B cell (primary cell): ENCODE measurements at regions not wholly inside any gene's neighbourhood (a gene's known extent, or its start where the extent isn't known, plus 50 kb on each side); places are given as distances from the start of the nearest gene placed in this dataset.

Experiments used
- ATAC-seq: fragments of 200-7000 bp; cut with Tn5 transposase; one replicate; pipeline ENCODE4 v1.10.0; 2021; ENCODE audit warnings: low read depth, mild to moderate bottlenecking, moderate number of reproducible peaks, moderate library complexity
- CTCF ChIA-PET: fragments of 350-600 bp; sonication (Branson Sonifier 250); formaldehyde crosslinking; loops from one replicate; lab custom pipeline; 2021; ENCODE audit warnings: antibody characterized with exemption, inconsistent platforms; lab: Charles Lee
- POLR2A ChIA-PET: fragments of 350-600 bp; sonication (Branson Sonifier 250); formaldehyde crosslinking; loops from one replicate; lab custom pipeline; 2021; ENCODE audit warnings: antibody characterized with exemption; lab: Charles Lee
- DNase-seq: peaks from one replicate; pipeline ENCODE4 v3.0.0; 2013
- H2AFZ ChIP-seq: 2 replicates; pipeline ENCODE4 v1.6.1; 2012; ENCODE audit warnings: mild to moderate bottlenecking, low read depth, low read length; ENCODE audit not compliant: insufficient read depth, poor library complexity, severe bottlenecking
- H3K27ac ChIP-seq, 2 donors: 1 replicate in 1 of 2; 2 replicates in 1 of 2; pipeline ENCODE4 v1.5.1; 2012 to 2013; ENCODE audit warnings: low read length in 2 of 2, mild to moderate bottlenecking in 2 of 2, moderate library complexity in 1 of 2
- H3K27me3 ChIP-seq, 4 experiments: fragments of 200-600 bp in 1 of 4; sonication (generic) in 1 of 4; replicated peaks in 1 of 4; 1 replicate in 2 of 4; 2 replicates in 2 of 4; pipeline versions ENCODE4 v1.6.1 to v1.7.0; 2013 to 2016; ENCODE audit warnings: low read length in 3 of 4, mild to moderate bottlenecking in 2 of 4, mixed read lengths in 1 of 4, moderate library complexity in 1 of 4; ENCODE audit not compliant: insufficient read depth in 4 of 4, control insufficient read depth in 3 of 4; ENCODE audit errors: control extremely low read depth in 1 of 4
- H3K36me3 ChIP-seq, 2 experiments: replicated peaks in 1 of 2; 1 replicate in 1 of 2; 2 replicates in 1 of 2; pipeline versions ENCODE4 v1.6.1 to v1.7.1; 2013; ENCODE audit warnings: low read length in 1 of 2; ENCODE audit not compliant: insufficient read depth in 2 of 2, control insufficient read depth in 1 of 2; ENCODE audit errors: control extremely low read depth in 1 of 2, extremely low read depth in 1 of 2
- H3K4me1 ChIP-seq, 2 donors: fragments of 200-600 bp in 1 of 2; sonication (generic) in 1 of 2; 1 replicate in 1 of 2; 2 replicates in 1 of 2; pipeline versions ENCODE4 v1.5.1 to v1.6.1; 2013 to 2017; ENCODE audit warnings: low read length in 2 of 2; ENCODE audit not compliant: control insufficient read depth in 2 of 2, insufficient read depth in 2 of 2
- H3K4me2 ChIP-seq: replicated peaks from 2 replicates; pipeline ENCODE3; 2012; ENCODE audit warnings: mild to moderate bottlenecking, low read depth, low read length; ENCODE audit not compliant: poor library complexity, severe bottlenecking
- H3K4me3 ChIP-seq, 5 experiments: fragments of 200-600 bp in 1 of 5; sonication (generic) in 1 of 5; 1 replicate in 3 of 5; 2 replicates in 2 of 5; pipeline versions ENCODE4 v1.5.1 to v1.7.0; 2011 to 2016; ENCODE audit warnings: low read length in 4 of 5, mild to moderate bottlenecking in 4 of 5, low read depth in 2 of 5, control low read depth in 1 of 5, moderate library complexity in 1 of 5; ENCODE audit not compliant: insufficient read depth in 1 of 5; ENCODE audit errors: control extremely low read depth in 1 of 5, extremely low read depth in 1 of 5
- H3K79me2 ChIP-seq: fragments of 200-600 bp; sonication (generic); one replicate; pipeline ENCODE4 v1.6.0; 2016; ENCODE audit warnings: low read length; ENCODE audit not compliant: control insufficient read depth, insufficient read depth
- H3K9ac ChIP-seq: fragments of 200-600 bp; sonication (generic); 2 replicates; pipeline ENCODE4 v1.6.1; 2017; ENCODE audit warnings: mild to moderate bottlenecking, low read length, moderate library complexity
- H3K9me3 ChIP-seq, 3 donors: one replicate each; pipeline versions ENCODE4 v1.6.1 to v1.7.1; 2013; ENCODE audit warnings: low read length in 2 of 3; ENCODE audit not compliant: control insufficient read depth in 2 of 3, insufficient read depth in 1 of 3; ENCODE audit errors: control extremely low read depth in 1 of 3
- H4K20me1 ChIP-seq: 2 replicates; pipeline ENCODE4 v1.6.0; 2012; ENCODE audit warnings: mild to moderate bottlenecking, low read length; ENCODE audit not compliant: insufficient read depth, control insufficient read depth, poor library complexity, severe bottlenecking
- H3K27ac Mint-ChIP-seq: one replicate; pipeline ENCODE4 v1.8.0; 2021; ENCODE audit warnings: mixed read lengths
- H3K27me3 Mint-ChIP-seq: one replicate; pipeline ENCODE4 v1.8.0; 2021; ENCODE audit warnings: mixed read lengths
- H3K4me1 Mint-ChIP-seq: one replicate; pipeline ENCODE4 v1.8.0; 2021; ENCODE audit warnings: mixed read lengths
- H3K4me3 Mint-ChIP-seq: one replicate; pipeline ENCODE4 v1.8.0; 2021; ENCODE audit warnings: mixed read lengths
- H3K9me3 Mint-ChIP-seq: one replicate; pipeline ENCODE4 v1.8.0; 2022; ENCODE audit warnings: mixed read lengths; ENCODE audit not compliant: insufficient read depth
- CTCF ChIP-seq: fragments of 200-600 bp; IDR thresholded peaks from one replicate; pipeline ENCODE4 v1.8.0; 2022; ENCODE audit warnings: antibody characterized with exemption, mild to moderate bottlenecking
- EZH2 ChIP-seq: IDR thresholded peaks from 2 replicates; pipeline ENCODE4 v1.6.1; 2012; ENCODE audit warnings: borderline replicate concordance, low read depth, mild to moderate bottlenecking, moderate library complexity, low read length; ENCODE audit not compliant: insufficient read depth, poor library complexity, severe bottlenecking
- WGBS: methylation state at CpG from one replicate; pipeline ENCODE4 v1.1.5; 2013; ENCODE audit warnings: missing lambda C conversion rate; ENCODE audit not compliant: insufficient coverage; 5-methylcytosine and 5-hydroxymethylcytosine counted together
- intact Hi-C: fragments of 100-400 bp; cut with micrococcal nuclease; formaldehyde crosslinking; loops from one replicate; pipeline ENCODE4 v1.10.0; 2022

- Histone ChIP-seq H3K9ac (no peak overlapping the region), H3K27ac (no peak overlapping the region), H3K27me3 (no peaks in the 10 kb centered on the region), H3K36me3 (no peaks in the 10 kb centered on the region), H3K4me3 (no peak overlapping the region), H4K20me1 (no peaks in the 10 kb centered on the region), H3K4me1 (no peaks in the 10 kb centered on the region), H3K79me2 (no peaks in the 10 kb centered on the region), H3K4me2 (no peak overlapping the region), H3K9me3 (peaks cover 0 to 4% (median 0%) of the 10 kb centered on the region in 3 donors), H2AFZ (no peak overlapping the region)
- H3K4me1 Mint-ChIP-seq, result no peaks in the 10 kb centered on the region
- POLR2A ChIA-PET, result no interaction called here
- H3K9me3 Mint-ChIP-seq, result peaks cover 2% of the 10 kb centered on the region
- intact Hi-C loops, result no loop called here
- WGBS, result 86% methylated on average over 5 of the region's 5 CpGs
- no peak for ATAC-seq
- H3K4me3 Mint-ChIP-seq, result no peak overlapping the region
- H3K27me3 Mint-ChIP-seq, result no peaks in the 10 kb centered on the region
- DNase-seq, result no peak
- no peak overlapping the region for H3K27ac Mint-ChIP-seq
- TF ChIP-seq CTCF (no peak), EZH2 (no peak)
- CTCF ChIA-PET, result interaction anchor here (1.3 kb wide), 1 partner anchor 11 kb away, joined by 3 read pairs; no protein-coding TSS in a partner anchor
These were observed 270.9 kb upstream of the NSMCE3 start for GRCh38 chr15:29540479-29540878.

- no peaks in the 10 kb centered on the region for H4K20me1 ChIP-seq
- intact Hi-C loops, result no loop called here
- H3K4me2 ChIP-seq, result no peak overlapping the region
- no peak overlapping the region for H3K4me3 Mint-ChIP-seq
- H3K27me3 ChIP-seq, result no peaks in the 10 kb centered on the region
- no peaks in the 10 kb centered on the region for H3K36me3 ChIP-seq
- no peaks in the 10 kb centered on the region for H3K9me3 Mint-ChIP-seq
- no peak overlapping the region for H3K27ac ChIP-seq
- H3K9ac ChIP-seq, result no peak overlapping the region
- no peak for TF ChIP-seq EZH2
- no peak for TF ChIP-seq CTCF
- H3K4me1 ChIP-seq, result no peaks in the 10 kb centered on the region
- ChIA-PET POLR2A (no interaction called here), CTCF (no interaction called here)
- no peak overlapping the region for H3K27ac Mint-ChIP-seq
- H3K79me2 ChIP-seq, result no peaks in the 10 kb centered on the region
- DNase-seq (no peak), ATAC-seq (no peak)
- H3K4me1 Mint-ChIP-seq, result no peaks in the 10 kb centered on the region
- H2AFZ ChIP-seq, result no peak overlapping the region
- H3K9me3 ChIP-seq, result peaks cover 0 to 4% (median 0%) of the 10 kb centered on the region in 3 donors
- WGBS, result 66% methylated on average over 5 of the region's 6 CpGs
- H3K4me3 ChIP-seq, result no peak overlapping the region
- H3K27me3 Mint-ChIP-seq, result no peaks in the 10 kb centered on the region
These were observed 270.1 kb upstream of the NSMCE3 start for GRCh38 chr15:29539736-29540135.
